Naive thymus-derived CD8-positive, alpha-beta T cell (primary cell): ENCODE measurements at regions not wholly inside any gene's neighbourhood (a gene's known extent, or its start where the extent isn't known, plus 50 kb on each side); places are given as distances from the start of the nearest gene placed in this dataset.

Experiments
- ATAC-seq, 2 donors: fragments of 150-1000 bp; cut with Tn5 transposase in 1 of 2; sonication (Bioruptor Pico), chemical (Tn5 transposase) in 1 of 2; 1 replicate in 1 of 2; 2 replicates in 1 of 2; pipeline ENCODE4 v1.10.0; 2021; ENCODE audit warnings: mild to moderate bottlenecking in 2 of 2, moderate library complexity in 2 of 2
- POLR2A ChIA-PET: fragments of 350-600 bp; sonication (Branson Sonifier 250); formaldehyde crosslinking; loops from one replicate; lab custom pipeline; 2021; ENCODE audit warnings: antibody characterized with exemption; lab: Charles Lee
- DNase-seq, 10 donors: peaks; one replicate each; pipeline versions ENCODE4 v3.0.0 to v3.0.0-alpha.2; 2020 to 2022
- H3K27ac Mint-ChIP-seq, 10 donors: one replicate each; pipeline ENCODE4 v1.8.0; 2020 to 2022; ENCODE audit warnings: mild to moderate bottlenecking in 10 of 10, mixed read lengths in 10 of 10, moderate library complexity in 4 of 10, inconsistent platforms in 1 of 10
- H3K27me3 Mint-ChIP-seq, 5 donors: one replicate each; pipeline ENCODE4 v1.8.0; 2021 to 2022; ENCODE audit warnings: mixed read lengths in 5 of 5
- H3K36me3 Mint-ChIP-seq, 3 donors: one replicate each; pipeline ENCODE4 v1.8.0; 2020 to 2022; ENCODE audit warnings: mixed read lengths in 3 of 3, mild to moderate bottlenecking in 2 of 3, inconsistent platforms in 1 of 3
- H3K4me1 Mint-ChIP-seq, 4 donors: one replicate each; pipeline ENCODE4 v1.8.0; 2021 to 2022; ENCODE audit warnings: mixed read lengths in 4 of 4
- H3K4me3 Mint-ChIP-seq, 10 donors: one replicate each; pipeline ENCODE4 v1.8.0; 2020 to 2022; ENCODE audit warnings: mild to moderate bottlenecking in 10 of 10, mixed read lengths in 10 of 10, moderate library complexity in 6 of 10, inconsistent platforms in 1 of 10
- H3K9me3 Mint-ChIP-seq, 9 donors: one replicate each; pipeline ENCODE4 v1.8.0; 2020 to 2022; ENCODE audit warnings: mixed read lengths in 9 of 9, mild to moderate bottlenecking in 3 of 9, inconsistent platforms in 1 of 9, moderate library complexity in 1 of 9

GRCh38 chr2:147641651-147642050 is 203.2 kb upstream of the ACVR2A start:
- no peak for DNase-seq
- POLR2A ChIA-PET = no interaction called here
- no peak for ATAC-seq
- Mint-ChIP-seq H3K9me3 (peaks cover 0 to 5% (median 0%) of the 10 kb centered on the region in 9 donors), H3K4me3 (no peak overlapping the region), H3K27ac (no peak overlapping the region), H3K36me3 (no peaks in the 10 kb centered on the region), H3K4me1 (no peaks in the 10 kb centered on the region), H3K27me3 (peaks cover 0 to 8% (median 4%) of the 10 kb centered on the region in 5 donors)

GRCh38 chr2:147639891-147640290 is 204.9 kb upstream of the ACVR2A start:
- ATAC-seq = no peak

GRCh38 chr2:147639386-147639785 is 205.4 kb upstream of the ACVR2A start:
- H3K9me3 Mint-ChIP-seq = peaks cover 0 to 5% (median 0%) of the 10 kb centered on the region in 9 donors
- H3K36me3 Mint-ChIP-seq = no peaks in the 10 kb centered on the region
- ATAC-seq (no peak), DNase-seq (no peak)
- H3K4me3 Mint-ChIP-seq = no peak overlapping the region
- peaks cover 0 to 2% (median 0%) of the 10 kb centered on the region in 4 donors for H3K4me1 Mint-ChIP-seq
- POLR2A ChIA-PET = no interaction called here
- peaks cover 0 to 8% (median 4%) of the 10 kb centered on the region in 5 donors for H3K27me3 Mint-ChIP-seq
- no peak overlapping the region for H3K27ac Mint-ChIP-seq

More at GRCh38 chr2:147639891-147640290, 204.9 kb upstream of the ACVR2A start:
- no peak for DNase-seq
- Mint-ChIP-seq H3K9me3 (peaks cover 0 to 5% (median 0%) of the 10 kb centered on the region in 9 donors), H3K27ac (no peak overlapping the region), H3K4me1 (peaks cover 0 to 2% (median 0%) of the 10 kb centered on the region in 4 donors), H3K27me3 (peaks cover 0 to 8% (median 4%) of the 10 kb centered on the region in 5 donors), H3K4me3 (no peak overlapping the region), H3K36me3 (no peaks in the 10 kb centered on the region)
- POLR2A ChIA-PET = no interaction called here

GRCh38 chr2:147636886-147637285 is 207.9 kb upstream of the ACVR2A start:
- ATAC-seq = no peak
- peaks cover 0 to 5% (median under 1%) of the 10 kb centered on the region in 4 donors for H3K4me1 Mint-ChIP-seq
- POLR2A ChIA-PET = interaction anchor here (0.9 kb wide), 1 partner anchor 28 kb away, joined by 5 read pairs; no protein-coding TSS in a partner anchor
- peaks cover 0 to 5% (median 0%) of the 10 kb centered on the region in 9 donors for H3K9me3 Mint-ChIP-seq
- H3K27me3 Mint-ChIP-seq = peaks cover 0 to 8% (median 4%) of the 10 kb centered on the region in 5 donors
- H3K4me3 Mint-ChIP-seq = no peak overlapping the region
- no peaks in the 10 kb centered on the region for H3K36me3 Mint-ChIP-seq
- no peak overlapping the region for H3K27ac Mint-ChIP-seq
- no peak for DNase-seq

GRCh38 chr2:147636238-147636882 is 208.5 kb upstream of the ACVR2A start:
- H3K27ac Mint-ChIP-seq = no peak overlapping the region
- no peaks in the 10 kb centered on the region for H3K9me3 Mint-ChIP-seq
- H3K4me1 Mint-ChIP-seq = peaks cover 0 to 10% (median 3%) of the 10 kb centered on the region in 4 donors
- DNase-seq (no peak), ATAC-seq (no peak)
- no peak overlapping the region for H3K4me3 Mint-ChIP-seq
- POLR2A ChIA-PET = interaction anchor here (0.9 kb wide), 1 partner anchor 28 kb away, joined by 5 read pairs; no protein-coding TSS in a partner anchor
- peaks cover 0 to 4% (median 0%) of the 10 kb centered on the region in 5 donors for H3K27me3 Mint-ChIP-seq
- H3K36me3 Mint-ChIP-seq = no peaks in the 10 kb centered on the region

- DNase-seq = no peak
- Mint-ChIP-seq H3K9me3 (no peaks in the 10 kb centered on the region), H3K36me3 (no peaks in the 10 kb centered on the region), H3K27me3 (peaks cover 0 to 4% (median 0%) of the 10 kb centered on the region in 5 donors), H3K27ac (no peak overlapping the region), H3K4me1 (peaks cover 0 to 22% (median 13%) of the 10 kb centered on the region in 4 donors), H3K4me3 (no peak overlapping the region)
- ATAC-seq = no peak
- POLR2A ChIA-PET = no interaction called here
These were observed 210.0 kb upstream of the ACVR2A start for GRCh38 chr2:147634826-147635225.

- DNase-seq (no peak), ATAC-seq (no peak)
- H3K4me3 Mint-ChIP-seq = no peak overlapping the region
- no peaks in the 10 kb centered on the region for H3K9me3 Mint-ChIP-seq
- POLR2A ChIA-PET = no interaction called here
- H3K27me3 Mint-ChIP-seq = no peaks in the 10 kb centered on the region
- peaks cover 0 to 22% (median 13%) of the 10 kb centered on the region in 4 donors for H3K4me1 Mint-ChIP-seq
- H3K36me3 Mint-ChIP-seq = no peaks in the 10 kb centered on the region
- H3K27ac Mint-ChIP-seq = peak overlapping the region in 1 of 10 donors; percentile 50
These were observed 212.6 kb upstream of the ACVR2A start for GRCh38 chr2:147632198-147632597.

- POLR2A ChIA-PET = no interaction called here
- H3K27ac Mint-ChIP-seq = peak overlapping the region in 9 of 10 donors; percentile 11 to 79 (median 37)
- H3K9me3 Mint-ChIP-seq = no peaks in the 10 kb centered on the region
- peak in 1 of 10 donors; percentile 15 for DNase-seq
- H3K36me3 Mint-ChIP-seq = no peaks in the 10 kb centered on the region
- no peaks in the 10 kb centered on the region for H3K27me3 Mint-ChIP-seq
- peak overlapping the region in 5 of 10 donors; percentile 1 to 47 (median 16) for H3K4me3 Mint-ChIP-seq
- peak in 1 of 2 donors; percentile 46 for ATAC-seq
- peaks cover 0 to 22% (median 13%) of the 10 kb centered on the region in 4 donors for H3K4me1 Mint-ChIP-seq
These were observed 213.5 kb upstream of the ACVR2A start for GRCh38 chr2:147631294-147631693.

- Mint-ChIP-seq H3K4me3 (peak overlapping the region in 3 of 10 donors; percentile 1 to 47 (median 43)), H3K27me3 (no peaks in the 10 kb centered on the region), H3K9me3 (no peaks in the 10 kb centered on the region), H3K27ac (peak overlapping the region in 7 of 10 donors; percentile 4 to 59 (median 22)), H3K4me1 (peaks cover 0 to 21% (median 13%) of the 10 kb centered on the region in 4 donors), H3K36me3 (no peaks in the 10 kb centered on the region)
- DNase-seq = peak in 1 of 10 donors; percentile 8
- POLR2A ChIA-PET = no interaction called here
- peak in 1 of 2 donors; percentile 39 for ATAC-seq
These were observed 214.2 kb upstream of the ACVR2A start for GRCh38 chr2:147630585-147630984.

- DNase-seq (no peak), ATAC-seq (no peak)
- Mint-ChIP-seq H3K27ac (peak overlapping the region in 1 of 10 donors; percentile 28), H3K4me1 (peaks cover 0 to 25% (median 15%) of the 10 kb centered on the region in 4 donors), H3K9me3 (no peaks in the 10 kb centered on the region), H3K4me3 (no peak overlapping the region), H3K27me3 (no peaks in the 10 kb centered on the region), H3K36me3 (no peaks in the 10 kb centered on the region)
- POLR2A ChIA-PET = no interaction called here
These were observed 215.8 kb upstream of the ACVR2A start for GRCh38 chr2:147628971-147629421.

- Mint-ChIP-seq H3K27ac (peak overlapping the region in 4 of 10 donors; percentile 7 to 23 (median 11)), H3K4me1 (peaks cover 2 to 15% (median 13%) of the 10 kb centered on the region in 4 donors), H3K9me3 (no peaks in the 10 kb centered on the region), H3K27me3 (no peaks in the 10 kb centered on the region), H3K36me3 (no peaks in the 10 kb centered on the region), H3K4me3 (peak overlapping the region in 7 of 10 donors; percentile 1 to 72 (median 17))
- DNase-seq (peak in 3 of 10 donors; percentile 5 to 45 (median 39)), ATAC-seq (peak; percentile 93 to 96)
- POLR2A ChIA-PET = interaction anchor here (0.7 kb wide), 2 partner anchors 198 to 221 kb away, joined by 3 read pairs; no protein-coding TSS in a partner anchor
These were observed 221.5 kb upstream of the ACVR2A start for GRCh38 chr2:147623328-147623727.

GRCh38 chr2:147621656-147622197 is 223.1 kb upstream of the ACVR2A start:
- peaks cover 2 to 15% (median 13%) of the 10 kb centered on the region in 4 donors for H3K4me1 Mint-ChIP-seq
- H3K36me3 Mint-ChIP-seq = no peaks in the 10 kb centered on the region
- no peak overlapping the region for H3K4me3 Mint-ChIP-seq
- POLR2A ChIA-PET = interaction anchor here (0.8 kb wide), 1 partner anchor 1689 kb away, joined by 3 read pairs; no protein-coding TSS in a partner anchor
- H3K9me3 Mint-ChIP-seq = no peaks in the 10 kb centered on the region
- no peak overlapping the region for H3K27ac Mint-ChIP-seq
- no peaks in the 10 kb centered on the region for H3K27me3 Mint-ChIP-seq
- DNase-seq = no peak
- ATAC-seq = no peak

GRCh38 chr2:147619808-147620207 is 225.0 kb upstream of the ACVR2A start:
- DNase-seq (no peak), ATAC-seq (no peak)
- H3K9me3 Mint-ChIP-seq = no peaks in the 10 kb centered on the region
- no peak overlapping the region for H3K4me3 Mint-ChIP-seq
- H3K27me3 Mint-ChIP-seq = peaks cover 0 to 1% (median 0%) of the 10 kb centered on the region in 5 donors
- no peak overlapping the region for H3K27ac Mint-ChIP-seq
- peaks cover 2 to 15% (median 13%) of the 10 kb centered on the region in 4 donors for H3K4me1 Mint-ChIP-seq
- H3K36me3 Mint-ChIP-seq = no peaks in the 10 kb centered on the region
- POLR2A ChIA-PET = no interaction called here
